ENCODE measurements at regions not wholly inside any gene's neighbourhood (a gene's known extent, or its start where the extent isn't known, plus 50 kb on each side); places are given as distances from the start of the nearest gene placed in this dataset.

- no peak overlapping the region for H3K27ac ChIP-seq (ENCODE audit: low read length)
- H3K4me1 ChIP-seq (ENCODE audit: low read length): no peaks in the 10 kb centered on the region
- no peaks in the 10 kb centered on the region for H3K36me3 ChIP-seq (replicated peaks; ENCODE audit: low read depth, low read length)
- no peak overlapping the region for H2AFZ ChIP-seq (ENCODE audit: low read depth, low read length)
- H3K79me2 ChIP-seq (ENCODE audit: low read length): no peaks in the 10 kb centered on the region
- no peak overlapping the region for H3K4me3 ChIP-seq (ENCODE audit: low read length)
- no peak for TF ChIP-seq EZH2phosphoT487 (IDR thresholded peaks at IDR 0.05; ENCODE audit: low read depth)
- TF ChIP-seq, protein P1, sequence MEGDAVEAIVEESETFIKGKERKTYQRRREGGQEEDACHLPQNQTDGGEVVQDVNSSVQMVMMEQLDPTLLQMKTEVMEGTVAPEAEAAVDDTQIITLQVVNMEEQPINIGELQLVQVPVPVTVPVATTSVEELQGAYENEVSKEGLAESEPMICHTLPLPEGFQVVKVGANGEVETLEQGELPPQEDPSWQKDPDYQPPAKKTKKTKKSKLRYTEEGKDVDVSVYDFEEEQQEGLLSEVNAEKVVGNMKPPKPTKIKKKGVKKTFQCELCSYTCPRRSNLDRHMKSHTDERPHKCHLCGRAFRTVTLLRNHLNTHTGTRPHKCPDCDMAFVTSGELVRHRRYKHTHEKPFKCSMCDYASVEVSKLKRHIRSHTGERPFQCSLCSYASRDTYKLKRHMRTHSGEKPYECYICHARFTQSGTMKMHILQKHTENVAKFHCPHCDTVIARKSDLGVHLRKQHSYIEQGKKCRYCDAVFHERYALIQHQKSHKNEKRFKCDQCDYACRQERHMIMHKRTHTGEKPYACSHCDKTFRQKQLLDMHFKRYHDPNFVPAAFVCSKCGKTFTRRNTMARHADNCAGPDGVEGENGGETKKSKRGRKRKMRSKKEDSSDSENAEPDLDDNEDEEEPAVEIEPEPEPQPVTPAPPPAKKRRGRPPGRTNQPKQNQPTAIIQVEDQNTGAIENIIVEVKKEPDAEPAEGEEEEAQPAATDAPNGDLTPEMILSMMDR (IDR thresholded peaks at IDR 0.05; ENCODE audit: low read depth, low read length): no peak
- H3K9ac ChIP-seq (ENCODE audit: low read length): no peak overlapping the region
- no peak overlapping the region for H3K4me2 ChIP-seq (ENCODE audit: low read length)
- no peaks in the 10 kb centered on the region for H4K20me1 ChIP-seq (ENCODE audit: insufficient read depth, low read length)
- no peaks in the 10 kb centered on the region for H3K9me3 ChIP-seq (ENCODE audit: insufficient read depth, low read length)
- no peaks in the 10 kb centered on the region for H3K27me3 ChIP-seq (ENCODE audit: low read depth, low read length)
Observed at GRCh38 chr10:36182606-36183005, 540.5 kb upstream of the FZD8 start.

- Histone ChIP-seq H3K4me2 (ENCODE audit: low read length) (no peak overlapping the region), H3K9me3 (ENCODE audit: insufficient read depth, low read length) (no peaks in the 10 kb centered on the region), H3K9ac (ENCODE audit: low read length) (no peak overlapping the region), H3K79me2 (ENCODE audit: low read length) (no peaks in the 10 kb centered on the region), H4K20me1 (ENCODE audit: insufficient read depth, low read length) (no peaks in the 10 kb centered on the region), H3K4me3 (ENCODE audit: low read length) (no peak overlapping the region), H2AFZ (ENCODE audit: low read depth, low read length) (no peak overlapping the region), H3K27me3 (ENCODE audit: low read depth, low read length) (no peaks in the 10 kb centered on the region), H3K36me3 (replicated peaks; ENCODE audit: low read depth, low read length) (no peaks in the 10 kb centered on the region), H3K4me1 (ENCODE audit: low read length) (no peaks in the 10 kb centered on the region), H3K27ac (ENCODE audit: low read length) (no peak overlapping the region)
- no peak for TF ChIP-seq EZH2phosphoT487 (IDR thresholded peaks at IDR 0.05; ENCODE audit: low read depth)
- TF ChIP-seq, protein P1 (IDR thresholded peaks at IDR 0.05; ENCODE audit: low read depth, low read length): no peak
Observed at GRCh38 chr10:36182179-36182566, 540.1 kb upstream of the FZD8 start.

GRCh38 chr10:36181426-36182178 lies 539.5 kb upstream of the FZD8 start:
- no peaks in the 10 kb centered on the region for H3K79me2 ChIP-seq (ENCODE audit: low read length)
- H3K4me1 ChIP-seq (ENCODE audit: low read length): no peaks in the 10 kb centered on the region
- H3K27me3 ChIP-seq (ENCODE audit: low read depth, low read length): no peaks in the 10 kb centered on the region
- no peaks in the 10 kb centered on the region for H4K20me1 ChIP-seq (ENCODE audit: insufficient read depth, low read length)
- H3K36me3 ChIP-seq (replicated peaks; ENCODE audit: low read depth, low read length): no peaks in the 10 kb centered on the region
- no peak for TF ChIP-seq EZH2phosphoT487 (IDR thresholded peaks at IDR 0.05; ENCODE audit: low read depth)
- TF ChIP-seq, protein P1 (IDR thresholded peaks at IDR 0.05; ENCODE audit: low read depth, low read length): no peak
- no peak overlapping the region for H3K9ac ChIP-seq (ENCODE audit: low read length)
- no peaks in the 10 kb centered on the region for H3K9me3 ChIP-seq (ENCODE audit: insufficient read depth, low read length)
- H3K4me2 ChIP-seq (ENCODE audit: low read length): no peak overlapping the region
- no peak overlapping the region for H2AFZ ChIP-seq (ENCODE audit: low read depth, low read length)
- H3K27ac ChIP-seq (ENCODE audit: low read length): no peak overlapping the region
- no peak overlapping the region for H3K4me3 ChIP-seq (ENCODE audit: low read length)

DNA sequence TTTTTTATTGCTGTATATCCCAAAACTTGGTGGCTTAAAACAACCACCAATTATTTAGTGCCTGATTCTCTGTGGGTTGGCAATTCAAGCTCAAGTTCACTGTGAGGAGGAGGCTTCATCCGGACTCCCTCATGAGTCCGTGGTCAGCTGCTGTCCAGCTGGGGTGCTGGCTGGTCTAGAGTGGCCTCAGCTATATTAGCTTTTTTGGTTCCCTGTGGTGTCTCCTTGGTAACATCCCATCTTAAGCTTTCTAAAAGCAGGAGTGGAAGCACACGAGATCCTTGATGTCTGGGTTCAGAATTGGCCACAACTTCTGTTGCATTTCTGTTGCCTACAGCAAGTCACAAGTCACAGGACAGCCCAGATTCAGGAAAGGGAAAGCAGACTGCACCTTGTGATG lies 536.5 kb upstream of the FZD8 start:
- Histone ChIP-seq H3K27me3 (ENCODE audit: low read depth, low read length) (no peaks in the 10 kb centered on the region), H3K4me3 (ENCODE audit: low read length) (no peak overlapping the region), H3K9ac (ENCODE audit: low read length) (no peak overlapping the region), H2AFZ (ENCODE audit: low read depth, low read length) (no peak overlapping the region), H3K4me2 (ENCODE audit: low read length) (no peak overlapping the region), H3K79me2 (ENCODE audit: low read length) (no peaks in the 10 kb centered on the region), H3K36me3 (replicated peaks; ENCODE audit: low read depth, low read length) (no peaks in the 10 kb centered on the region), H4K20me1 (ENCODE audit: insufficient read depth, low read length) (no peaks in the 10 kb centered on the region), H3K9me3 (ENCODE audit: insufficient read depth, low read length) (no peaks in the 10 kb centered on the region), H3K27ac (ENCODE audit: low read length) (no peak overlapping the region), H3K4me1 (ENCODE audit: low read length) (no peaks in the 10 kb centered on the region)
- no peak for TF ChIP-seq EZH2phosphoT487 (IDR thresholded peaks at IDR 0.05; ENCODE audit: low read depth)
- TF ChIP-seq, protein P1 (IDR thresholded peaks at IDR 0.05; ENCODE audit: low read depth, low read length): no peak

Measured in OCI-LY3 (cell line).